ENCODE measurements at regions not wholly inside any gene's neighbourhood (a gene's known extent, or its start where the extent isn't known, plus 50 kb on each side); places are given as distances from the start of the nearest gene placed in this dataset.

GRCh38 chr12:92552412-92553108 lies 150.2 kb upstream of the PLEKHG7 start:
- no peak for DNase-seq

- no peak for DNase-seq
Measured at GRCh38 chr12:92551853-92552397, 150.9 kb upstream of the PLEKHG7 start.

DNA sequence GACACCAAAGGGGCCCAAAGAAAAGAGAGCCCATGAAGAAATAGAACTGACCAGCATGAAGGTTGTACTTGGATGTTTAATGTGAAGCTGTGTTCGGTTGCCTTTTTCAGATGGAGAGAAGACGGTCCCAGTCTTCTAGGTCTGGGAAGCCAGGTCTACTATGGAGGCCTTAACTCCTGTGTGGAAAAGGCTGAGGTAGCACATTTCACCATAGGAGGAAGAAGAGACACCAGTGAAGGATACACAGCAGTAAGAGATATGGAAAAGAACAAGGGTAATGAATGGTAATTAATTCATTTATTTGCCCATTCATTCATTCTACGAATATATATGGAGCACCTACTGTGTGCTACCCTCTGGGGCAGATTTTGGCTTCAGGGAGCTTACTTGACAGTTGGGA lies 151.6 kb upstream of the PLEKHG7 start:
- DNase-seq = no peak

- no peak for DNase-seq
Measured at GRCh38 chr12:92550661-92551060, 152.1 kb upstream of the PLEKHG7 start.

DNA sequence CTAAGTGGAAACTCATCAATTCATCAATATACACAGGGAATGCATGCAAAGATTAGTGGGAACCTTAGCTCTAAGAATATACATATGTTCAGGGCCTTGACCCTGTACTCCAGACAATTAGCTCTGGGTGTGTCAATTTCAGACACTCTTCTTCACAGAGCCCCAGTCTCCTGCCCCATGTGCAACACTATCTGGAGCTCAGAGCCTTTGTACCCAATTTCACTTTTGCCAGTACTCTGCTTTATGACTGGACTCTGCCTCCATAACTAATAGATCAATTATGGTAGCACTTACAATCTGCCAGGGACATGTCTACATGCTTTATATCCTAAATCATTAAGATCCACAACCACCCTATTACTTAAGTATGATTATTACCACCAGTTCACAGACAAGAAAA lies 152.5 kb upstream of the PLEKHG7 start:
- DNase-seq = no peak

DNA sequence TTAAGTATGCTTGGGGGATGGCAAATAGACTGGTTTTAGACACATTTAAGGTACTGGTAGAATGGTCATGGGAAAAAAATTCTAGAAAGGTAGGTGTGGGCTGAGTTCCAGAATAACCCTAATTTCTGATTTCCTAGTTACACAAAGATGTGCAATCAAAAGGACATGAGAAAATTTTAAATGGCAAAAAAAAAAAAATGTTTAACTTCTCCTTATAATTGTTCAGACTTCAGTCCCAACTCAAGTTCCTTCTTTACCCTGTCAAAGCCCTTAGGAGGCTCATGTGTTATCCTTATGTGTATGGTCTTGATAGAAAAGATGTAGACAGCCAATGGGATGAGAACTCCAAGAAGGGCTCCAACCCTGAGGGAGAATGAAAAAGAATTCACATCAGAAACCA lies 153.3 kb upstream of the PLEKHG7 start:
- DNase-seq = no peak

- no peak for DNase-seq
Measured at GRCh38 chr12:92547906-92548305, 154.9 kb upstream of the PLEKHG7 start.

DNA sequence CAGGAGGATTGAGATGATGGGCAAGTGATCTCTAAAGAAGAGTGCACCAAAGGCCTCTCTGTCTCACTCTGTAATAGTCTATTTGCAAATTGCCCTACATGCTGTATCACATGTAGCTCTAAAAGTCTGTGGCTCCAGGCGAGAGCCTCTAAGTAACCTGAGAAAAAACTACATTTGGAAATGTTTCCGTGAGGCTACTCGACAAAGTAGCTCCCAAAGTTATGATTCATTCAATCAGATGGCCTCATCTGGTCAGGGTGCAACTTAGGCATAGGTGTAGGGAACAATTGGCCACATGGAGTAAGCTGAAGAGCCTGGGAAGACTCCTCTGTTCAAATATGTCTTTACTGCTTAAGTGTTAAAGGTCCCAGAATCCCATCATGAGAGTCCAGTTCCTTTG lies 155.4 kb upstream of the PLEKHG7 start:
- DNase-seq = no peak

- DNase-seq = no peak
Measured at GRCh38 chr12:92546635-92547348, 156.0 kb upstream of the PLEKHG7 start.

DNA sequence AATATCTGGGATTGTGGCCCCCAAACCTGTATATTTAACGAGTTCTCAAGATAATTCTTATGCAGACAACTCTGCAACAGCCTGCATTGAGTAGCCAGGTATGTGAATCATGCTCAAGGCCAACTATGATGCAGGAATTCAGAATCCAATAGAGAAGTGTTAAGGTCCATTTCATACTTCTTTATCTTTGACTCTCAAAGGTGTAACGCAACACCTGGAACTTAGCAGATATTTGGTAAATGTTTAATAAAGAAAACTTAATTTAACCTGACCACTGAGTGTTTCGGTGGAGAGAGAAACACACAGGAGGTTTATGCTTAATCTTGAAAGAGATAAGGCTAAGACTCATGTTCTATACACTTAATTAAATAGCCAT lies 156.5 kb upstream of the PLEKHG7 start:
- DNase-seq = no peak

DNA sequence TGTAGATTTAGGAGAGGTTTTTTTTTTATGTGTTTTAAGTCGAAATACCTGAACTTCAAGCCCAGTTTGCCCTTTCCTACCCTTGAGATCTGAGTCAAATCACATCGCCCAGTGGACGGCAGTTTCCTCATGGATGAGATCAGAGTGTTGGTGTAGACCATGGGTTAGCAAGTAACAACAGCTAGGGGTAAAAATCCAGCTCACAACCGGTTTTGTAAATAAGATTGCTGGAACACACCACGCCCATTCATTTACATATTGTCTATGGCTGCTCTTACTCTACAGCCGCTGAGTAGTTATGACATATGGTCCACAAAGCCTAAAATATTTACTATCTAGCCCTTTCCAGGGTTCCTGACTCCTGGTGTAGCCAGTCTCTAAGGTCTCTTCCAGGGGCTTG lies 158.5 kb upstream of the PLEKHG7 start:
- no peak for DNase-seq

- DNase-seq = no peak
Measured at GRCh38 chr12:92543840-92544239, 158.9 kb upstream of the PLEKHG7 start.

GRCh38 chr12:92543359-92543758 lies 159.4 kb upstream of the PLEKHG7 start:
- DNase-seq = peak; percentile 23

- no peak for DNase-seq
Measured at GRCh38 chr12:92541731-92542130, 161.1 kb upstream of the PLEKHG7 start.

DNA sequence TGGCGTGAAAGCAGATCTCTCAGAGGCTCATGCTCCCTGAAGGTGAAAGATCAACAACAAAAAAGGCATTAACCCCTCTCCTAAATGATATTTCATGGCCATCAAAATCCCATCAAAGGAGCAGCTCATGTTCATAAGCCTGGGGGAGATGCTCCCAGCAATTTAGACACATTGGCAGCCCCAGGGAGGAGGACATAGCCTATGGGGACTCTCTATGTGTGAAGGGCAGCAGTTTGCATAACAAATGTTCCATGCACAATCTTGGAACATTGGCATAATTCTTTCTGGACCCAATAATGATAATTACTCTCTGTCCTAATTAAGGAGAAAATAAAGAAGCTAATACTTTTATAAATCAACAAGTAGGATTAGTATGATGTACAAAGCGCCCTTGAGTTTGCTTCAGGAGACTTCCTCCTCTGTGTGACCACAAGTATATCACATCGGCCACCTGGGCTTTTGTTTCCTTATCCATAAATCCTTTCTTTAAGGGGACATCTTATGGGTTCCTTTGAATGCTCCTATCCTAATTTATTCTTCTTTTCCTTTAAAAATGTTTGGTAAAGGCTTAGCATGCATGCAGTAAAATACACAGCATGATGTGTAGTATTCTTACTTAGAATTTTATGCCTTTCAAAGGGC lies 161.9 kb upstream of the PLEKHG7 start:
- DNase-seq = no peak

DNA sequence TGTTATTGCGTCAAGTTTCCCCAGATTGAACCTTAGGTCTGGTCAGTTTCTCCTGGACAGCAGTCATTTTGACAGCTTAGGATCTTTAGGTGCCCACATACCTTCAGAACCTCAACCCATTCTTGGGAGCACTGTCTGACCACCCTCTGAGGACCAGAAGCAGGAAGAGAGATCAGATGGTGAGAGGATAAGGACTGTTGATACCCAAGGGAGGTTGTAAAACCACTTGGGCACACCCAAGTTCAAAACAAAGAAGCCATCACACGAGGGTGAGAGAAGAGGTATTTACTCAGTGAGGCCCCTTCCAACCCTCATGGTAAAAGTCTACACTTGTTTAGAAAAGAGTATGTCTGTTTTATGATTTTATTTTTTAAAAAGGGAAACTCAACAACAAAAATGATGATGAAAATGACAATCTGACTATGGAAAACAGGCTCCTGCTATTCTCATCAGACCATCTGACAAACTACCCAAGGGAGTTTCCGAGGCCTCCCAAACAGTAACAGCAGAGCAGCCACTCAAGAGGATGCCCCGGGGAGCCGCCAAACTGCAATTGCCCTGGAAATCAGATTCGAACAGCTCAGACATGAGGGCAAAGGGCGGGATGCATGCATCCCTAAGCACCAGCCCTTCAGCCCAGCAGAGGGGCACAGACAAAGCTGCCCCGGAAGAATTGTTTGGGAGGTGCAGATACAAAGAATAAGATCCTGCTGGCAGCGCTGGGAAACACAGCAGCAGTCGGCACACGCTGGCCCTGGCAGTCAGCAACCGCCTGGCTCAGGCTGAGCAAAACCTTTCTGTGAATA lies 162.6 kb upstream of the PLEKHG7 start:
- DNase-seq = no peak

- DNase-seq = no peak
Measured at GRCh38 chr12:92539110-92539749, 163.6 kb upstream of the PLEKHG7 start.

DNA sequence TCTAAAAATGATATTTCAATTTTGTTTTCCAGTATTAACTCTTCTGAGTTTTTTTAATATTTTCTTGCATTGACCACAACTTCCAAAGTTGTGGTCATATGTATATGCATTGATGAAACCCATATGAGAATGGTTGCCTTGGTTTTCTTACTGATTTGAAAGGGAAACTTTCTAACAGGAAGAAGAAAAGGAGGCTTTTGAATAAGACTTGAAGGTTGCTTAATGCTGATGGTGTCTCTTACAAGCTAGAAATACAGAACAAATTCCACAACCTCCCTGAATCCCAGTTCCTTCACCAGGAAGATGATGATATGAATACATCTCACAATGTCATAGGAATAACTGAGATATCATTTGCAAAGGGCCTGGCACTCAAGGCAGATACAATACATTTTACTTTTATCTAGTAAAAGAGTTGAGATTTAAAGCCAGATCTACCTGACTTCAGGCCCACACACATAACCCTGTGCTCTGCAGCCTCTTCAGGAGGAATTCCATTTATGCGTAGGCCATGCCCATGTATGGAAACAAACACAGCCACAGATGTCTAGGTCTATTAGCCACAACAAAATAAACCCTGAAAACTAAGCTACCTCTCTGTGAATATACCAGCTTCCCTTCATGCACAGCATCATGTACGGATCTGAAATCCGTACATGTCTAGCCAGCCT lies 165.4 kb upstream of the PLEKHG7 start:
- no peak for DNase-seq

- no peak for DNase-seq
Measured at GRCh38 chr12:92535961-92536360, 166.8 kb upstream of the PLEKHG7 start.

DNA sequence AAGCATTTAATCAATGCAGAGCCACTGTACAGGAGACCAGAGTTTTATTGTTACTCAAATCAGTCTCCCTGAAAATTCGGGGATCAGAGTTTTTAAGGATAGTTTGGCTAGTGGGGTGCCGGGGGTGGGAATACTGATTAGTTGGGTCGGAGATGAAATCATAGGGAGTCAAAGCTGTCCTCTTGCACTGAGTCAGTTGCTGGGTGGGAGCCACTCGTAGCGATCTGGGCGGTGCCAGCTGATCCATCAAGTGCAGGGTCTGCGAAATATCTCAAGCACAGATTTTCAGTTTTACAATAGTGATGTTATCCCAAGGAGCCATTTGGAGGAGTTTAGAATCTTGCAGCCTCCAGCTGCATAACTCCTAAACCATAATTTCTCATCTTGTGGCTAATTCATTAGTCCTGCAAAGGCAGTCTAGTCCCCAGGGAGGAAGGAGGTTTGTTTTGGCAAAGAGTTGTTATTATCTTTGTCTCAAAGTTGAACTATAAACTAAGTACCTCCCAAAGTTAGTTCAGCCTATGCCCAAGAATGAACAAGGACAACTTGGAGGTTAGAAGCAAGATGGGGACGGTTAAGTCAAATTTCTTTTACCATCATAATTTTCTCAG lies 169.4 kb upstream of the PLEKHG7 start:
- DNase-seq = no peak

DNA sequence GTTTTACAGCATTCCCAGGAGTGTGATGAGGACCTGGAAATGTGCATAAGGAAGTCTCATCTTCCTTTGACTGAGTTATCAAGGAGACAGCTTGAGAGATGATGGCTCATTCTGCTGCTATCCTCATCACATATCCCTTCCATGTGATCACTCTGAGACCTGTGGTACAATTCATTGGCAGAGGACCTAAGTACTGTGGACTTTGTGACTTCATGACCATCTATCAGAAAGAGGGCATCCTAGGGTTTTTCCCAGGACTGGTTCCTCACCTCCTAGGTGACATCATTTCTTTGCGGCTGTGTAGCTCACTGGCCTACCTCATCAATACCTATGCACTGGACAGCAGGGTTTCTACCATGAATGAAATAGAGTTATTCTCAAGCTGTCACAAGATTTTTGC lies 172.1 kb upstream of the PLEKHG7 start:
- DNase-seq = no peak

- DNase-seq = no peak
Measured at GRCh38 chr12:92529944-92530343, 172.8 kb upstream of the PLEKHG7 start.
